ENCODE measurements at regions not wholly inside any gene's neighbourhood (a gene's known extent, or its start where the extent isn't known, plus 50 kb on each side); places are given as distances from the start of the nearest gene placed in this dataset.

DNA sequence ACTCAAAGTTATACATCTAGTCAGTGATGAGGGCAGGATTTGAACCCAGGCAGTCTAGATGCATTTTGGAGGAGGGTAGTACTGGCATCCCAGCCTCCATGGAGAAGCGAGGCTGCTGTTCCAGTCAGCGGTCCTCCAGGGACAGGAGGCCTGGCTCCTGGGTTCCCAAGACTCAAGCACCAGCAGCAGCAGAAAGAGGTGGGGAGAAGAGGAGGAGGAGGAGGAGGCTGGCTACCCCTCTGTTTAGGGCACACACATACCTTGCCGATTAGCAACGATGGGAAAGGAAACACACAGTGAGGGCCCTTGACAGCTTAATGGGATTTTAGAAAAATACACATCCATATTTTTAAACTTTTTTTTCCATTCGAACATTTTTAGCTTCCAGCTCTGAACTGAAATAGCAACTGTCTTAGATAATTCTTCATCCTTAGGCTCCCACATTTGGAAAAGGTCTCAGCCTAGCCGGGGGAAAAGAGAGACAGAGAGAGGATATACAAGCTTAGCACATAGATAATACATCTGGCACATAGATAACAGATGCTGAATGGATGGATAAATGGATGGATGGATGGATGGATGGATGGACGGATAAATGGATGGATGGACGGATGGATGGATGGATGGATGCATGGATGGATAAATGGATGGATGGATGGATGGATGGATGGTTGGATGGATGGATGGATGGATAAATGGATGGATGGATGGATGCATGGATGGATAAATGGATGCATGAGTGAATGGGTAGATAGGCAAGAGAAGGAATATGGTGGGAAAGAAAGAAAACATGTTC, 87.9 kb downstream of the LBH start:
- no peak overlapping the region for H3K9ac ChIP-seq (ENCODE audit: extremely low read depth, insufficient read length, low read length)
- H3K14ac ChIP-seq (ENCODE audit: insufficient read depth, low read length): no peak overlapping the region
- H4K20me1 ChIP-seq (ENCODE audit: control insufficient read depth, insufficient read depth, insufficient read length): no peaks in the 10 kb centered on the region
- H2BK15ac ChIP-seq (ENCODE audit: low read depth, low read length): no peak overlapping the region
- no peaks in the 10 kb centered on the region; the same call in none of the 2 replicates for H3K4me1 ChIP-seq (ENCODE audit: insufficient read depth, low read length)
- Mint-ChIP-seq H3K9me3 (peaks cover 0 to 2% of the 10 kb centered on the region in 2 experiments; a peak in 2 of 5 replicates), H3K36me3 (ENCODE audit: insufficient read depth in 1 of 3, low read depth in 3 of 3) (no peaks in the 10 kb centered on the region), H3K4me1 (peaks cover 23 to 25% of the 10 kb centered on the region in 2 experiments), H3K27ac (no peak overlapping the region), H3K4me3 (no peak overlapping the region), H3K27me3 (ENCODE audit: low read depth) (peaks cover 2% of the 10 kb centered on the region; the same call in 1 of the 2 replicates)
- H2BK12ac ChIP-seq (ENCODE audit: insufficient read length, low read depth, low read length): no peak overlapping the region
- no peaks in the 10 kb centered on the region for H3K9me3 ChIP-seq (ENCODE audit: control insufficient read depth, low read depth, low read length)
- H3K27me3 ChIP-seq (ENCODE audit: insufficient read depth, low read length): no peaks in the 10 kb centered on the region
- no peak overlapping the region for H2BK20ac ChIP-seq (ENCODE audit: low read depth, low read length, poor library complexity, severe bottlenecking)
- H3K4ac ChIP-seq (ENCODE audit: low read depth, low read length): no peak overlapping the region
- no peaks in the 10 kb centered on the region for H3K79me1 ChIP-seq (ENCODE audit: insufficient read depth, low read depth, low read length, poor library complexity, severe bottlenecking)
- TF ChIP-seq, protein P1, sequence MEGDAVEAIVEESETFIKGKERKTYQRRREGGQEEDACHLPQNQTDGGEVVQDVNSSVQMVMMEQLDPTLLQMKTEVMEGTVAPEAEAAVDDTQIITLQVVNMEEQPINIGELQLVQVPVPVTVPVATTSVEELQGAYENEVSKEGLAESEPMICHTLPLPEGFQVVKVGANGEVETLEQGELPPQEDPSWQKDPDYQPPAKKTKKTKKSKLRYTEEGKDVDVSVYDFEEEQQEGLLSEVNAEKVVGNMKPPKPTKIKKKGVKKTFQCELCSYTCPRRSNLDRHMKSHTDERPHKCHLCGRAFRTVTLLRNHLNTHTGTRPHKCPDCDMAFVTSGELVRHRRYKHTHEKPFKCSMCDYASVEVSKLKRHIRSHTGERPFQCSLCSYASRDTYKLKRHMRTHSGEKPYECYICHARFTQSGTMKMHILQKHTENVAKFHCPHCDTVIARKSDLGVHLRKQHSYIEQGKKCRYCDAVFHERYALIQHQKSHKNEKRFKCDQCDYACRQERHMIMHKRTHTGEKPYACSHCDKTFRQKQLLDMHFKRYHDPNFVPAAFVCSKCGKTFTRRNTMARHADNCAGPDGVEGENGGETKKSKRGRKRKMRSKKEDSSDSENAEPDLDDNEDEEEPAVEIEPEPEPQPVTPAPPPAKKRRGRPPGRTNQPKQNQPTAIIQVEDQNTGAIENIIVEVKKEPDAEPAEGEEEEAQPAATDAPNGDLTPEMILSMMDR (conservative IDR thresholded peaks at IDR 0.05): no peak
- no CpG with 5 or more reads among the region's 8 CpGs for WGBS (ENCODE audit: extremely low coverage, insufficient read length, low lambda C conversion rate)
- no peak overlapping the region for H2BK120ac ChIP-seq (ENCODE audit: low read depth, low read length, poor library complexity, severe bottlenecking)
- H2AFZ ChIP-seq (ENCODE audit: low read length): no peak overlapping the region
- H3K79me2 ChIP-seq (ENCODE audit: insufficient read depth, low read length): no peaks in the 10 kb centered on the region
- no peak overlapping the region for H3T11ph ChIP-seq (ENCODE audit: low read length)
- H3K56ac ChIP-seq (ENCODE audit: insufficient read length, low read depth, low read length): no peak overlapping the region
- no peak overlapping the region for H4K91ac ChIP-seq (ENCODE audit: insufficient read length, low read depth, low read length)
- H2BK5ac ChIP-seq (ENCODE audit: insufficient read length, low read length): no peak overlapping the region
- DNase-seq: no peak
- H3K18ac ChIP-seq (ENCODE audit: insufficient read length, low read depth, low read length): no peak overlapping the region
- no peak overlapping the region for H3K23ac ChIP-seq (ENCODE audit: insufficient read length, low read depth, low read length)
- no peak overlapping the region for H3K27ac ChIP-seq (ENCODE audit: insufficient read length, low read depth, low read length)
- no peak overlapping the region for H2AK5ac ChIP-seq (ENCODE audit: insufficient read length, low read length)
- no peak overlapping the region for H3K4me2 ChIP-seq (ENCODE audit: insufficient read depth, insufficient read length, low read length)
- no peaks in the 10 kb centered on the region for H3K23me2 ChIP-seq (ENCODE audit: insufficient read length, low read depth, low read length, poor library complexity, severe bottlenecking)
- H4K5ac ChIP-seq (ENCODE audit: insufficient read length, low read depth, low read length): no peak overlapping the region
- H4K8ac ChIP-seq (replicated peaks; ENCODE audit: insufficient read length, low read depth, low read length): no peak overlapping the region
